Pulmonary artery endothelial cell (primary cell): ENCODE measurements at regions not wholly inside any gene's neighbourhood (a gene's known extent, or its start where the extent isn't known, plus 50 kb on each side); places are given as distances from the start of the nearest gene placed in this dataset.

Source experiments
- DNase-seq: peaks from one replicate; pipeline ENCODE4 v3.0.0-alpha.2; 2011; ENCODE audit warnings: low read depth, low spot score

DNA sequence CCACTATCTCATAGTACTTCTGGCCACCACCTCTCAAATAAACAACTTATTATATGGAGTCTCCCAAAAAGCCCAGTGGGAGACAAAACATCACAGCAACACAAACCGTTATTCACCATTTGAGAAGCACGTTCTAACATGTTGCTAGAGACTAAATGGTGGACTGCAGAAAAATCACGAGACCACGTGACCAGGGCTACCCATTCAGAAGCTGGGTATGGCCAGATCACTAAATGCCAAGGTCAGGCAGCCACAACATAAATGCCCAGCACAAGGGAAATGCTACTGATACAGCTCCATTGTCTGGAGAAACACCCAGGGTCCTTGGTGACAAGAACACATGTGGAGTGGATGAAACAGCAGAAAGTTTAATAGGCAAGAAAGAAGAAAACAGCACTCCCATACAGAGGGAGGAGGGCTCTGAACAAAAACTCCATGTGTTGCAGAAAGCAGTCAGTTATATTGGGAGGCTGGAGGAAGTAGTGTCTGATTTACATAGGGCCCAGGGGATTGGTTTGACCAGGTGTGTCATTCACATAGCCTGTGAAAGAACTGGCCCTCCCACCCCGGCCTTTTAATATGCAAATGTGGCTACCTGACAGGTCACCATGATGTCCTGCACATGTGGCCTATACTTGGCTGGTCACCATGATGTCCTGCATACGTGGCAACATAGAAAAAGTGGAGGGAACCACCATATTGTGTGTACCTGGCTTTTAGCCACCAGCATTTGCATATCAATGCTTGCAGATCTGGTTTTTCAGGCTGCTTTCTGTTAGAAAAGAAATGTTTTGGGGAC, 97.2 kb downstream of the TRIM36 start:
- no peak for DNase-seq

DNA sequence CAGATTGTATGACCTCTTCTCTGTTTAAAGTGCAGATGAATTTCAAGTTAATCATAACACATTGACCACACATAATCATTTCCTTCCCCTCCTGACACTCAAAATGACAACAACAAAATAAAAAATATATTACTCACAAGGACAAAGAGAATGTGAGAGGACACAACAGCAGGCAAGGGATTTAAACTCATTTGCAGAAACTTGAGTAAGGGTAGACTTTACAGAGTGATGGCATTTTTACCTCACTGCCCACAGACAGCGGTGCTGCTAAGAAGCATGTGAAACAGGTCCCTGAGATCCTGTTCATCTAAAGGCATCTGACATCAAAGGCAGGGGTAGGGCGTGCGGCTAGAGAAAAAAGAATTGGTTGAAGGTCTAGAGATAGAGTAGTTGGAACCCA, 99.0 kb downstream of the TRIM36 start:
- DNase-seq: no peak

DNA sequence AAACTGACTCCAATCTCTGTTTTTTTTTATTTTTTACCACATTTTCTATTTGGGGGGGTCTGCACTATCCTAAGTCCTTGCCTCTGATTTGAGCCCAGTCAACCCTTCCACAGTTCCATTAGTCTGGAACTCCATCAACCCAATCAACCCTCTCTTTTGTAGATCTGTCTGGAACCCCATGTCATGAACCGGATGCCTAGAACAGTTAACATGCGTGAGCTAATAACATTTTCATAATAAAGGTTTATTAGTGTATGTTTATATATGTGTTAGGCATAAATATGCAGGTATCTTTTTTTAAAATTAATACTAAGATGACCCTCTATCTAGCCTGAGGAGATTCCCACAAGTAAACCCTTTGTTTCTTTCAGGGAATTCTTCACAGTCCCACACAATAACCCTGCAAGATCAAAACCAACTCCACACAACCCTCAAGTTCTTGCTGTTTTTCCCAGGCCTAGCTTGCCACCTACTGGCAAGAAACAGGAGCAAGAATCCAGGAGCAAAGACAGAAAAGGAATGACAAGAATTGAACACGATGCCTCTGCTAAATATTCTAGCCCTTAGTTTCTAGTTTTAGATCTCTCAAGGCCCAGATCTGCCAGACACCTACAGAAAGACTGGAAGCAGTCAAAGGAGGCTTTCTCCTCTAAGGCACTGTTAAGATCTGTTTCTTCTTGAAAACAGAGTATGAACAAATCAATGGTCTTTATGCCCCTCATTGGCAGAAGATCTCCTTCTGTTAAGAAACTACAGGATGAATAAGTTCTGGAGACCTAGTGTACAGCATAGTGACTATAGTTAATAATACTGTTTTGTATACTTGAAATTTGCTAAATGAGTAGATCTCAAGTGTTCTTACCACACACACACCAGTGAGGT, 100.4 kb downstream of the TRIM36 start:
- DNase-seq: peak; percentile 5

DNA sequence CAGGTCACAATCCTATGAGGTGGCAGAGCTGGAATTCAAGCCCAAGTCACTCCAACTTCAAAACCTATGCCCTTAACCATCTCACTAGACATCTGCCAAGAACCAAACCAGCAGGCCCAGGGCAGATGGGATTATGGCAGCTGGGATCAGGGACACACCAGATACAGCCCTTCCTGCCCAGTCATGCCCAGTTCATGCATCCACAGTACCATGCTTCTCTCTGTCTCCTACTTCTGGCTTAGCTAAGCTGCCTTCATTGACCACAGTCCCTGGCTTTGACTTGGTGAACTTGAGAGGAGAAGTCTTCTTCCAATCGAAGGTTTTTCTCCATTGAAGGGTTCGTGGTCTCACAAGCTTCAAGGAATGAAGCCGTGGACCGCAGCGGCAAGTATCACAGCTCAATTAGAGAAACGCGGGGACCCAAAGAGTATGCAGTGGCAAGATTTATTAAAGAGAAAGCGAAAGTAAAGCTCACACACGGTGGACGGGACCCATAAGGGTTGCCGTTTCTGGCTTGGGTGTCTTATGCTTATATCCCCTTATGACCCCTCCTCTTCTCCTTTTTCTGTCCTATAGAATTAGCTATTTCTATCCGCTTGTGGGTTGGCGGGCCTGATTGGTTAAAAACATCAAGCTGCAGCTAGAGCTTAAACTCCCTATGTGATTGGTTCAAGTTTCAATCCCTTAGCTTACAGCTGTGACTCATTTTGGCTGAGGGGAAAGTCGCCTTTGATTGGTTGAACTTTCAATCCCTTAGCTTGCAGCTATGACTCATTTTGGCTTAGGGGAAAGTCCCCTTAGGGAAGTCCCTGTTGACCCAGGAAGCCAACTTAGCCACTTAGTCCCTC, 101.2 kb downstream of the TRIM36 start:
- DNase-seq: no peak

DNA sequence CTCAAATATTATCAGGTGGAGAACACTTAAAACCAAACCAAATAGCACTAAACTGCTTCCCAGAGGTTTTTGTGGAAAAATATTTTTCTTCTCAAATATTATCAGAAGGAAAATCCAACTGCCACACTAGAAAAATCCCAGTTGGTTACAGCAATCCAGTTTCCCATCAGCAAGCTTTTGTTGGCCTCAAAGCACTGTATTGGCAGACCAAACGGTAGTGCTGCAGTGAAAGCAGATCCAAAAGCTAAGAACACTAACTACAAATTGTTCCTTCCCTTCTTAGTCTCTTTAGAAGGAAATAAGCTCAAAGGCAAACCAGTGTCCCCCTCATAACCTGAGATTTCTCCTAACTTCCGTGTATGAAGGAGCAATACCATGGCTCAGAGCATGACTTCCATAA, 105.3 kb downstream of the TRIM36 start:
- no peak for DNase-seq

DNA sequence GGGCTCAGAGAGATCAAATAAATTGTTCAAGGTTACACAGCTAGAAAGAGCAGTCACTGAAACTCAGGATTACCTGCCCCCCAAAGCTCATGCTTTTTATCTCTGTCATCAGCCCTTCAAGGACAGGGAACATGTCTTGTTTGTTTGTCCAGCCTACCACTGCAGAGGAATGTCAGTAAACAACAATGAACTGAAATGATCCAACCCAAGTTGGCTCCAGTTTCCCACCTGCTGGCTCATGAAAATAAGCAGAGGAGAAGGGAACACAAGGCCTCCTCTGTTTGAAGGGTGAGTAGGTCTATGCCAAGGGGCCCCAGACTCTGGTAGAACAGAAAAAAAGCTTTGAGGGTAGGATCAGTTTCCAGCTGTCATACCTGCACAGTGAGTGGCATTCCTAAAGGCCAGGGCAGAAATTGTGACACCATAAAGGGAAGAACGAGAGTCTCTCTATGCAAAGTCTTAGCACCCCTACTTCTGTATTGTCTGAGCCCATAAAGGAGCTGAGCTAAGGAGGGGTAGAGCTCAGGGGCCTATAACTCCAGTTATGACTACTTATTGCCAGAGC, 115.2 kb downstream of the TRIM36 start:
- no peak for DNase-seq

DNA sequence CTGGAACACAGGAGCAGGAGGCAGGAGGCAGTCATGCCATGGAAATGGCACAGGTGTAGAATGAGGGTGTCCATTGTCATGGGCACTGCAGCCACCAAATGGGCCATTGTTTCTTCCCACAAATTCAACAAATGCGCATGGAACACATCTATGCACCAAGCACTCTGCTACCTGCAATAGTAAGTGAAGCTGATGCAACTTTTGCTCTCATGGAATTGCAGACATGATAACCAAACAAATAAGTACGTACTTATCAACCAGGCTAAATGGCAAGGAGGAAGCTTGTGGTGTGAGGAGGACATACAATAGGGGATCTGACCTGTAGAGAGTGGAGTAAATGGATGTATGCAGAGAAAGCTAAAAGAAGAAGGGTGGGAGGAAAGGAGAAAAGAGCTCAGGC, 116.8 kb downstream of the TRIM36 start:
- no peak for DNase-seq

DNA sequence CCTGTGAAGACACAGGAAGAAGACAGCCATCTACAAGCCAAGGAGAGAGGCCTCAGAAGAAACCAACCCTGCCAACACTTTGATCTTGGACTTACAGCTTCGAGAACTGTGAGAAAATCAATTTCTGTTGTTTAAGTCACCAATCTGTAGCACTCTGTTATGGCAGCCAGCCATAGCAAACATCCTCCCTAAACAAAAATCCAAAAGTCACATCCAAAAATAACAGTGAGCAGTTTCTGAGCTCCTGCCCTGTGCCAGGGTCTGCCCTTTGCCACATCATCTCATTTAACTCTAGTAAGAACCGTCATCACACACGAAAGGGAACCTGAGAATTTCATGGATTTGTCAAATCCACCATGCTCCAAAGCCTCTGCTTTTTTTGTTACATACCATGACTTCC, 118.8 kb downstream of the TRIM36 start:
- DNase-seq: no peak

DNA sequence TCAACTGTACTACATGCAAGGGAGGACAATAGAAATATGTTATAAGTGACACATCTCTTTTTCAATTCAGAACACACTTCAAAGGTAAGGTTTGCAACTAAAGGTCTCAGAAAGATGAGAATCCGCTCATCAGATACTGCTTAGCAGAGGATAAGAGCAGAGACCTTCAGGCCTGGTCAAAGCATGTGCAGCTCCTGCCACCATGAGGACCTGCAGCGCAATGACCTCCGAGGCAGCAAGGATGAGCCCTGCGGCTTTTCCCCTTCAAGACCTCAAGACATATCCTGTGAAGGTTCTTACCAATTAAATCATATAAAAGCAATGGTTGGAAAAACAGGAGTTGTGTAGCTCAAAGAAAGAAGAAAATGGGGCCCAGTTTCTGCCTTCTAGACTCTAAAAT, 135.8 kb downstream of the TRIM36 start:
- DNase-seq: no peak

DNA sequence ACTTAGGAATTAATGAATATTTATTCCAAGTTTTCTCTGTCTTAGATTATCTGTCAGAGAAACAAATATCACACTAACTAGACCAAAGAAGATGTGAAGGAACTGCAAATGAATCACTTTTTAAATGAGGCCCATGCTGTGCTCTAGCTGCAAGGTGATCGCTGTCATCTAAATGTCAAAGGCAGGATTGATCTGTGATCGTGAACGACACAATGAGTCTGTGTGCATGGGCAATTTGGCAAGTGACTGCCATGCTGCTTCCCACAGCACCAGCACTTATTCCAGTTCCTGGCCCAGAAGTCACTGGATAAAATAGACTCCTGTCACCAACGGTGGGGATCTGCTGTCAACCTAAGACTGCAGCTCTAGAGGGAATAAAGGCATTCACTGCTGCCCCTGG, 141.2 kb downstream of the TRIM36 start:
- no peak for DNase-seq

DNA sequence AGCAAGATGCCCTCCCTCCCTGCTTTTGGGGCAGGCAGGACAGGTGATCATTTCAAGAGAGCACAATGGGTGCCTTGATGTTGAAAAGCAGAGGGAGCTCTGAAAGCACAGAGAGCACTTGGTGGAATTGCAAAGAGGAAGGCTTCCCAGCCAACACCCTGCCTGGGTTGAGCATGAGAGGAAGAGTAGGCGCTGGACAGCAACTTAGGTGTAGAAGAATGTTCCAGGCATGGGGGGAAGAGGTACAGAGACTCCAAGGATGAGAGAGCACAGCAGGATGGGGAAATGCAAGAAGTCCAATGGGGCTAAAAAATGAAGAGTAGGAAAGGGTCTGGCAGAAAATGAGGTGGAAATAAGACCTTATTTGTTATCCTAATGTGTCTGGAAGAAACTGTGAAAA, 144.8 kb downstream of the TRIM36 start:
- no peak for DNase-seq

DNA sequence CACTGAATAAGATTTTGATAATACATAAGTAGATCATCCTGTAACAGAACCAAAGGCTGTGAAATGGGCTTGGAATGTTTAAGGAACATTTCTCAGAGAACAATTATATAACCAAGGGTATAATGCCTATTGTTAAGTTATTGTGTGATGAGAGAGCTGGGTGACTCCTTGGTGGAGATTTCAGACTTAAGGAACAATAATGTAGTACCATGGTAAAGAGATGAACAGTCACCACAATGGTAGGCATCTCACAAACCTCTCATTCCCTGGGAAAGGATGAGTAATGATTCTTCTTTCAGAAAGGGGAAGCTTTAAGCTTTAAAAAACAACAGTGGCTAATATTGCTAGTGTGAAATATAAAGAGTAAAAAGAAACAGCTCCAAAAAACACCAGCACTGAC, 147.4 kb downstream of the TRIM36 start:
- no peak for DNase-seq

DNA sequence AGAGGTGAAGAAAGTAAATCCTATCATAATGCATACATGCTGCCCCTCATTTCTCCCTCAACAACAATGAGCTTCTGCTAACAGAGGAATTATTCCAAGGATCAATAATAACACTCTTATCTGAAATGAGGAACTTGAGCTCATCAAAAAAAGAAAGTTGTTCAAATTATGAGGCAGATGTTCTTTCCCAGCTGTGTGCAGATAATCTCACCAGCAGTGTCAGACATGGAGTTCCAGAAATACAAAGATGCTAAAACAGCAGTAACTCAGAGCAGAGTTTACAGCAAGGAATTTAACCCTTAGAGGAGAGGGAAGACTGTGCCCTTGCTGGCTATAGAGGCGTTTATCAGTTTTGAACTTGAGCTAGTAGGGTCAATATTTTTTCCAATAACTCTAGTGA, 153.1 kb downstream of the TRIM36 start:
- no peak for DNase-seq

DNA sequence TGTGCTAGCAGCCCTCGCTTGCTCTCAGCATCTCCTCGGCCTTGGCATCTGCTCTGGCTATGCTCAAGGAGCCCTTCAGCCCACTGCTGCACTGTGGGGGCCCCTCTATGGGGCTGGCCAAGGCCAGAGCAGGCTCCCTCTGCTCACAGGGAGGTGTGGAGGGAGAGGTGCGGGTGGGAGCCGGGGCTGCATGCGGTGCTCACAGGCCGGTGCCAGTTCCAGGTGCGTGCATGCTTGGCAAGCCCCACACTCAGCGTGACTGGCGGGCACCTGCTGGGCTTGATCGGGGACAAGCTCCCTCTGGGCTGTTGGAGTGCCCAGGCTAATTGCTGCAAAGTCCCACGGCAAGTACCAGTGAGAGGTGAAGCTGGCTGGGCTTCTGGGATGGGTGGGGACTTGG, 170.5 kb downstream of the TRIM36 start:
- no peak for DNase-seq

DNA sequence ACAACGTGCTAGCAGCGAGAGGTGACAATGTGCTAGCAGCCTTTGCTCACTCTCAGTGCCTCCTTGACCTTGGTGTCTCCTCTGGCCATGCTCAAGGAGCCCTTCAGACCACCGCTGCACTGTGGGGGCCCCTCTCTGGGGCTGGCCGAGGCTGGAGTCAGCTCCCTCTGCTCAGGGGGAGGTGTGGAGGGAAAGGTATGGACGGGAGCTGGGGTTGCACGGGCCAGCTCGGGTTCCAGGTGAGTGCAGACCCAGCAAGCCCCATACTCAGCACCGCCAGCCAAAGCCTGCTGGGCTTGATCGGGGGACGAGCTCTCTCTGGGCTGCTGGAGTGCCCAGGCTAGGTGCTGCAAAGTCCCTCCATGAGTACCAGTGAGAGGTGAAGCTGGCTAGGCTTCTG, 180.2 kb downstream of the TRIM36 start:
- DNase-seq: no peak

DNA sequence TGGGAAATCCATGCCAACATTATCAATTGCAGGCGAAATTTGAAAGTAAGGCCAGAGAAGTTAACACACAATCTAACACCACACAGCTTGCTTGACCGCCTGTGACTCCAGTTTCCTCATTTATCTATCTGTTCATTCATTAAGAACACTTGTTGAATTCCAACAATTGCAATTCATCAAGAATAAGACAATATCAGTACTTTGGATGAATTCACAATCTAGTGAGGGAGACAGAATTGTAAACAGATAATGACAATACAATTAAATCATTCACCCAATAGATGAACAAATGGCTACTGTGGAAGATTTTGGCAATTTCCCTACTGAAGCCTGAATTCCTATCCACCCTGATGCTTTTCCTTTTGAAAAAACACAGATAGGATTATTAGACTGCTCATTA, 181.6 kb downstream of the TRIM36 start:
- no peak for DNase-seq

DNA sequence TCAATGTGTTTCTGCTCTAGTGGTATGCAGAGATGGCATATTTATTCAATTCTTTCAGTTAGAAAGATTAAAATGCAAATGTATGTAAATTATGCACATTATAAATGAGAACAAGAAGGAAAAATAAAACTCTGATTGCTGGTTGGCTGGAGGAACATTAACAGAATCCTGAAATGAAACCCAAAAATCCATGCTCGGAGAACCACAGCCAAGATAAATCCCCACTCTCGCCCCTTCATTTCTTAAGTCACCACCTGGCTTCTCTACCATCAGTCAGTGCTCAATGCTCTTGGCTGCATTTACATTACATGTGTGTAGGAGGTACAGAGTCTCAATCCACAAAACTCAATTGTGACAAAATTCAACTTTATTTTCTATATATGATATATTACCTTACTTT, 184.9 kb downstream of the TRIM36 start:
- DNase-seq: no peak

DNA sequence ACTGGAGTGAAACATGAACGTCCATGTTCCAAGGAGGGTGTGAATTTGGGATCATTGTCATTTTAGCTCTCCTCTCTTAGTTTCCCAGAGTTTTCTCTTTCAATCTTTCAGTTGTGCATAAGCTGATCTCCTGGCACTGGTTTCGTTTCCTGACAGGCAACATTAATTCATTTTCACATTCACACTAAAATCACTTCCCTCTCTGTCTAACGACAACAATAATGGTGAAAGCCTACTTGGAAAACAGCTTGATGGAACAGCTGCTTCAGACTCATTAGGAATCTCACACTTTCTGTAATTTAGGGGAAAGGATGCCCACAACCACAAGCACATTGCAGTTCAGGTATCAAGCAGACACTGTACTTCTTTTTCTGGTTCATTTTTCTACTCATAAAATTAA, 188.6 kb downstream of the TRIM36 start:
- no peak for DNase-seq

DNA sequence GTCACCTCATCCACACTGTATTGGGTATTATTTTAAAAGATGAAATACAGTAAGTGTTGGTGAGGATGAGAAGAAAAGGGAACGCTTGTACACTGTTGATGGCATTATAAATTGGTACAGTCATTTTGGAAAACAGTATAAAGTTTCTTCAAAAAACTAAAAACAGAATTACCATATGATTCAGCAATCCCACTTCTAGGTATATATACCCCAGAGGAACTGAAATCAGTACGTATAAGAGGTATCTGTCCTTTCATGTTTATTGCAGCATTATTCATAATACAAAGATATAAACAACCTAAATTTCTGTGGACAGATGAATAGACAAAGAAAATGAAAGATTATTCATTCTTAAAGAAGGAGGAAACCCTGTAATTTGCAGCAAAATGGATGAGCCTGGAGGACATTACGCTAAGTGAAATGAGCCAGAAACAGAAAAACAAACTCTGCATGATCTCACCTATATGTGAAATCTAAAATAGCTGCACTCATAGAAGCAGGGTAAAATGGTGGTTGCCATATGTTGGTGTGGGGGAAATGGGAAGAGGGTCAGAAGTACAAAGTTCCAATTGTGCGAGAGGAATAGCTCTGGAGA, 191.6 kb downstream of the TRIM36 start:
- DNase-seq: no peak

DNA sequence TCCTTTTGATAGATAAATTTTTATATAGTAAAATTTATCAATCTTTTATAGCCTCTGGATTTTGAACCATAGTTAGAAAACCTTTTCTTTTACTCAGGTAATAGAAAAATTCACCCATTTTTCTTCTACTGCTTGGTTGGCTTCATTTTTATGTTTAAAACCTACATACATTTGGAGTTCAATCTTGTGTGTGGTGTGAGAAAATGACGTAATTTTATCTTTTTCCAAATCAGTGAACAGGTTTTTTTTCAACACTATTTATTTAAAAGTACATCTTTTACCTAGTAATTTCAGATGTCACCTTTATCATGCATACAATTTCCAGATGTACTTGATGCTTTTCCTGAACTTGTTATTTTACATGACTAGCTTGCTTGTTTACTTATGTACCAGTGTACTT, 200.2 kb downstream of the TRIM36 start:
- DNase-seq: no peak

DNA sequence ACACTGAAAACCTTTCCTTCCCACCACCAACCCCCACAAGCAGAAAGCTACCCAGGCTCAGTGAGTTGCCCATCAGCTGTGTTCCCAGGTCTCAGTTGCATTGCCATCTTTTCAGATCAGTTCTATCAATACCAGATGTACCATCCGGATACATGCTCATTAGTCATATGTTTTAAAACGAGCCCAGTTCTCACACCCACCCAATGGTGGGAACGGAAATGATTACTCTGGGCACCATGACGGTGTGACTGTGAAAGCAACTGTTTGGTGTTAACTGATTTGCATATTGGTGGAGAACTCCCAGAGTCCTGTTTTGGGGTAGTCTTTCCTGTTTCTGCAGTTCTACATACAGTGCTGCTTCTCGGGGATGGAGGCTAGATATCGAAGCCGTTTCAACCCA, 212.3 kb downstream of the TRIM36 start:
- DNase-seq: no peak
